T-helper 1 cell treated with Interleukin-12 subunit alpha and Interleukin-12 subunit beta and Interleukin-4 antibody, amounts not matched to agents 30 μg/mL and 1 μg/mL, for 36 hours (primary cell): ENCODE measurements at regions not wholly inside any gene's neighbourhood (a gene's known extent, or its start where the extent isn't known, plus 50 kb on each side); places are given as distances from the start of the nearest gene placed in this dataset.

ENCODE experiments used
- H3K27ac Mint-ChIP-seq: one replicate; pipeline ENCODE4 v1.8.0; 2021; ENCODE audit warnings: mild to moderate bottlenecking, mixed read lengths
- H3K27me3 Mint-ChIP-seq: one replicate; pipeline ENCODE4 v1.8.0; 2021; ENCODE audit warnings: low read depth, mixed read lengths
- H3K36me3 Mint-ChIP-seq: one replicate; pipeline ENCODE4 v1.8.0; 2021; ENCODE audit warnings: low read depth, mixed read lengths
- H3K4me1 Mint-ChIP-seq: one replicate; pipeline ENCODE4 v1.8.0; 2021; ENCODE audit warnings: low read depth, mixed read lengths
- H3K4me3 Mint-ChIP-seq: one replicate; pipeline ENCODE4 v1.8.0; 2021; ENCODE audit warnings: mild to moderate bottlenecking, moderate library complexity, mixed read lengths
- H3K9me3 Mint-ChIP-seq: one replicate; pipeline ENCODE4 v1.8.0; 2021; ENCODE audit warnings: mixed read lengths

GRCh38 chr11:70523384-70524095, 125.2 kb downstream of the CTTN start:
- H3K27me3 Mint-ChIP-seq: peaks cover 16% of the 10 kb centered on the region
- H3K27ac Mint-ChIP-seq: no peak overlapping the region
- H3K36me3 Mint-ChIP-seq: no peaks in the 10 kb centered on the region
- H3K4me3 Mint-ChIP-seq: no peak overlapping the region
- H3K4me1 Mint-ChIP-seq: no peaks in the 10 kb centered on the region
- H3K9me3 Mint-ChIP-seq: no peaks in the 10 kb centered on the region

DNA sequence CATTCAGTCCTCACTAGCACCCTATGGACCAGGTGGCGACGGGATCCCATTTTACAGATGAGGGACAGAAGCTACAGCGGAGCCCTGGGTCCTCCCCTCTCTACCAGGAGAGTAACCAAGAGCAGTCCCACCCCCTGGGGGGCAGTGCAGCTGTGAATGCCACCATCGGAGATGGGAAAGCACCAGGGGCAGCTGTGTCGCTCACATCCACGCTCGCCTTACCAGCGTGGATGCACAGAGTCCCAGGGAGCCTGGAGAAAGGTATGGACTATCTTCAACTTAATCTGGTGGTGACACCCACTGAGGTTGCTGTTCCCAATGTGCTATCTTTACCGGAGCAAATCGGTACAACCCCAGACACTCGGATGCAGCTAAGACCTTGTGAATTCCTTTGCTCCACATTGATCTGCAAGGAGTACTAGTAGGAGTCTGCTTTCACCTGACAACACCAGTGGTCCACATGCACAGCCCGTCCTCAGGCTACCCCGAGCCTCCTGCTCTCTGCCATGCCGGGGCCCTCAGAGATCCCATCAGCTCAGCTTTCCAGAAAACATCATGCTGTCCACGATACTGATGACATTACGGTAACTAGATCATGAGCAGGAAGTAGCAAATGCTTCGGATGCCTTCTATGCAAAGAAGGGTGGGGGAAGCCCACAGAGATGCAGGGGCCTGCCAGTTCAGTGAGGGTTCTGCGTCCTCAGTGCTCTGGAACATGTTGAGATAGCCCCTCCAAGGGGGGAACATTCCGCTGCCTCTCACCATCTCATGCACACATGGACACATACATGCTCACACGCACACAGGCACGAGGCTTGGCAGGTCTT, 126.0 kb downstream of the CTTN start:
- no peak overlapping the region for H3K27ac Mint-ChIP-seq
- H3K4me1 Mint-ChIP-seq: no peaks in the 10 kb centered on the region
- peaks cover 16% of the 10 kb centered on the region for H3K27me3 Mint-ChIP-seq
- no peak overlapping the region for H3K4me3 Mint-ChIP-seq
- H3K9me3 Mint-ChIP-seq: no peaks in the 10 kb centered on the region
- no peaks in the 10 kb centered on the region for H3K36me3 Mint-ChIP-seq

DNA sequence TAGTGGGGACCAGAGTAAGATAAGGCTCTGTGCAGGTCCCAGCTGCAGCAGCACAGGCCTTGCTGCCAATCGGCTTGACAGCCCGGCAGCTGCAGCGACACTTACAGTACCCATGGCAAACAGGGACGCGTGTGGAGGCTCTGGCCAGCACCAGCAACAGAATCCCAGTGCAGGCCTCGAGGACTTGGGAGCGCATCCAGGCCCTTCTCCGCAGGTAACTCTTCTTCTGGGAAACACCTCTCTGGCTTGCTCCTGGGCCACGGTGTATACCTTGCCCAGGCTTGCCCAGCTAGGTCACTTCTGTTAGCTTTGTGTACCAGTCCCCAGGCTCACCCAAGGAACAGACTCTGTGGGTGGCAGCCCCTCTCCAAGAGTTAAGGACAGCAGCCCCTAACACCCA, 126.7 kb downstream of the CTTN start:
- Mint-ChIP-seq H3K36me3 (no peaks in the 10 kb centered on the region), H3K9me3 (no peaks in the 10 kb centered on the region), H3K4me1 (no peaks in the 10 kb centered on the region), H3K4me3 (no peak overlapping the region), H3K27me3 (peaks cover 16% of the 10 kb centered on the region), H3K27ac (no peak overlapping the region)

- Mint-ChIP-seq H3K4me1 (no peaks in the 10 kb centered on the region), H3K27ac (no peak overlapping the region), H3K9me3 (no peaks in the 10 kb centered on the region), H3K27me3 (peaks cover 15% of the 10 kb centered on the region), H3K36me3 (no peaks in the 10 kb centered on the region), H3K4me3 (no peak overlapping the region)
These were observed 127.1 kb downstream of the CTTN start for GRCh38 chr11:70525466-70525865.

DNA sequence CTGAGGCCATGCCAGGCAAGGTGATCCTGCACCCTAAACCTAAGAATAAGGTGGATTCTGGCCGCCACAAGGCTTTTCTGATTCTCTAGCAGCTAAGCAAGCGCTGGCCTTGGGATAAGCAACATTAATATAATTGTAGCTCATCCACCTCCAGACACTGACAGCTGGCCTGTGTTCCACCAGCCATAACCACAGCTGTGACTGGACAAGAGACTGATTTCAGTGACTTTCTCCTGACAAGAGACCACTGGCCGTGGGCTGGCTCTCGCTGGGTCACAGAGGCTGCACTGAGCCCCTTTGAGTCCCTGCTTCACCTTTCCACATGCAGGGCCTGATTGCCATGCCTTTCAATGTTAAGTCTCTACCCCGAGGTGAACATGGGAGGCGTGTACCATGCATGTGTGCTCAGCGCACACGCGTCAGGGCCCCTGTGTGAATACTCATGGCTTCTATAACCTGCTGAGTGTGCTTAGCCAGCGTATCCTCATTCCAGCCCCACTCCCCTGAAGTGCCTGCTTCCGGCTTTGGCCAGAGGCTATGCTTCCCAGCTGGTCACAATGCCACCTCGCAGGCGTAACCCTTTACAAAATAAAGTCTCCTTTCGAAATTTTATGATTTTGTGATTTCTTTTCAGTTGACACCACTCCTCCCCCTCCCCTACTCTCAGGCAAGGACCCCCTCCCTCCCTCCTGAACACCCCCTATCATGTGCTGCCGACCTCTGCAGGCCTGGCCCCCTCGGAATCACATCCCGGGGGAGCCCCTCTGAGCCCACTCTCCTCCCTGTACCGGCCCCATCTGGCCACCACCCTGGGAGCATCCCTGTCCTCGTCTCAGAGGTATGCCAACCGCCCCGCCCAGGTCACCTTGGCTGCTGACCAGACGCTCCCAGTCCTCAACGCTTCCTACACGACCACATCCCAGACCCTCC, 128.1 kb downstream of the CTTN start:
- Mint-ChIP-seq H3K27me3 (peaks cover 6% of the 10 kb centered on the region), H3K4me3 (no peak overlapping the region), H3K9me3 (no peaks in the 10 kb centered on the region), H3K27ac (no peak overlapping the region), H3K36me3 (no peaks in the 10 kb centered on the region), H3K4me1 (no peaks in the 10 kb centered on the region)

DNA sequence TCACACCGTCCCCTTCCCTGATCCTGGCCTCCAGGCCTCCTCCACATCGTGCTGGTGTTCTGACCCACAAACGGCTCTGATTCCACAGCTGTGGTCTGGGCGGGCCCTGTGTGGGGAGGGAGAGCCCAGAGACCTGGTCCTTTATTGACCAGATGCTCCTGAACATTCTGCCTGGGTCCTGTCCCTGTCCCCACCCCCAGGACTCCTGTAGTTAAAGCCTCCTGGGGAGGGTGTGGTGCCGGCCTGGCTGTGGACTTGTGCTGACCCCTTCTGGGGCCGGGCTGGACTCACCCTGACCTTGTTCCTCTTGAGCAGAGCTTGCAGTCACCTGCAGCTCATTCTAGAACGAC, 128.7 kb downstream of the CTTN start:
- Mint-ChIP-seq H3K27ac (no peak overlapping the region), H3K27me3 (peaks cover 4% of the 10 kb centered on the region), H3K36me3 (no peaks in the 10 kb centered on the region), H3K4me3 (no peak overlapping the region), H3K4me1 (no peaks in the 10 kb centered on the region), H3K9me3 (no peaks in the 10 kb centered on the region)

DNA sequence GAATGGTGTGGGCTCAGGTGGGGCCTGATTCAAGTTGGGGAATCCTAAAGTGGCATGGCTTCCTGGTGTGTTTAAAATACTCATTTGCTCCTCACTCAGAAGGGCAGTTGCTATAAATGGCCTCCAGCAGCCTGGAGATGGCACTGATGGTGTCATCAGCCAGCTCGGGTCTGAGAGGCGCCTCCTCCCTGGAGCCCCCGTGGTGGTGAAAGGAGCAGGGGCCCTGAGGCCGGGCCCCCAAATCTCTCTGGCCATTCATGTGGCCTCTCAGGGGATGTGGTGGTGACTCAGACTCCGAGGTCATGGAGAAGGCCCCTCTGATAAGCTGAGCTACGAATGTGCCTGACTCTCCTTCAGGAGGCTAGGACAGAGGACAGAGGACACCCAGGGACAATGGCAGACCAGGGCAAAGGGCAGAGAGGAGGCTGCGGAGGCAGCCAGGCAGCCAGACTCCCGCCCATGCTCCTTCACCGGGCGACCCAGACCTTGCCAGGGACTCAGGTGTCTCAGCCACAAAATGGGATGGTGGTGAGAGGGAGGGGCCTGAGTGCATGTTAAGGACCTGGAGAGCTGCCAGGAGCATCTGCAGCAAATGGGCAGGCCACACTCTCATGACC, 129.2 kb downstream of the CTTN start:
- H3K4me1 Mint-ChIP-seq: no peaks in the 10 kb centered on the region
- peaks cover under 1% of the 10 kb centered on the region for H3K27me3 Mint-ChIP-seq
- no peak overlapping the region for H3K4me3 Mint-ChIP-seq
- no peaks in the 10 kb centered on the region for H3K9me3 Mint-ChIP-seq
- H3K27ac Mint-ChIP-seq: no peak overlapping the region
- no peaks in the 10 kb centered on the region for H3K36me3 Mint-ChIP-seq

- H3K27ac Mint-ChIP-seq: no peak overlapping the region
- H3K4me3 Mint-ChIP-seq: no peak overlapping the region
- no peaks in the 10 kb centered on the region for H3K36me3 Mint-ChIP-seq
- H3K9me3 Mint-ChIP-seq: peaks cover 1% of the 10 kb centered on the region
- H3K4me1 Mint-ChIP-seq: no peaks in the 10 kb centered on the region
- no peaks in the 10 kb centered on the region for H3K27me3 Mint-ChIP-seq
These were observed 129.9 kb downstream of the CTTN start for GRCh38 chr11:70528046-70528793.

DNA sequence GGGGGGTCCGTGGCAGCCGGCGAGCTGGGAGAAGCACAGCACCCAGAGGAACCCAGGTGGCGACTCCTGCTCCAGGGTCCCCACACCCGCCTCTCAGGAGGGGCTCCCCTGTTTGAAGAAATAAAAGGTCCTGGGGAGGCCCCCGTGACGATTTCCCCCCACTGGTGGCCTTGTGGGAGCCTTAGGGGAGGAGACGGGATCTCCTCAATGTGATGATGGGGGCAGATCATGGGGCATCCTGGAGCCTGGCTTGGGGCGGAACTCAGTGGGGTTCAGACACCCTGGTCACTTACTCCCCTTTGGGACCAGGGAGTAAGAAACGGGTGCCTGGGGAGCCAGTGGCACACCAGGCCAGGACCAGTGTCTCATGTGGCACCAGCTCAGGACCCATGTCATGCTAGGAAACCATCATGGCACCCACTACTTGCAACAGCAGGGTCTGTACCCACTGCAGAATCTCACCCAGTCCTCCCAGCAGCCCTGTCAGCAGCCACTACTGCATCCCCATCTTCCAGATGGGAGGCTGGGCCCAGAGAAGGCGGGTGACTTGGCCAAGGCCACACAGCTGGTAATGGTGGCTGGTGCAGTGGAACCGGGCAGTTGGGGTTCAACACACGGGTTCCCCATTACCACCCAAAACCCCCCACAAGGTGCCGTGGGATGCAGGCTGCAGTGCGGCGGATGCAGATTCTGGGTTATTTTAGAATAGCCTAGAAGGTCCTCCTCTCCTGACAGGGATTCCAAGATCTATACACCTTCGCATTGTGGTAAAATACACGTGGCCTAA, 130.7 kb downstream of the CTTN start:
- Mint-ChIP-seq H3K27me3 (no peaks in the 10 kb centered on the region), H3K4me1 (no peaks in the 10 kb centered on the region), H3K9me3 (peaks cover 9% of the 10 kb centered on the region), H3K36me3 (peaks cover 3% of the 10 kb centered on the region), H3K4me3 (no peak overlapping the region), H3K27ac (no peak overlapping the region)

- no peak overlapping the region for H3K27ac Mint-ChIP-seq
These were observed 131.7 kb downstream of the CTTN start for GRCh38 chr11:70530010-70530409.

GRCh38 chr11:70530629-70531185, 132.4 kb downstream of the CTTN start:
- H3K36me3 Mint-ChIP-seq: peaks cover 6% of the 10 kb centered on the region
- no peaks in the 10 kb centered on the region for H3K27me3 Mint-ChIP-seq
- H3K4me1 Mint-ChIP-seq: no peaks in the 10 kb centered on the region
- H3K27ac Mint-ChIP-seq: no peak overlapping the region
- peaks cover 18% of the 10 kb centered on the region for H3K9me3 Mint-ChIP-seq
- H3K4me3 Mint-ChIP-seq: no peak overlapping the region

More at GRCh38 chr11:70530010-70530409, 131.7 kb downstream of the CTTN start:
- Mint-ChIP-seq H3K4me3 (no peak overlapping the region), H3K9me3 (peaks cover 14% of the 10 kb centered on the region), H3K36me3 (peaks cover 3% of the 10 kb centered on the region), H3K4me1 (no peaks in the 10 kb centered on the region), H3K27me3 (no peaks in the 10 kb centered on the region)

DNA sequence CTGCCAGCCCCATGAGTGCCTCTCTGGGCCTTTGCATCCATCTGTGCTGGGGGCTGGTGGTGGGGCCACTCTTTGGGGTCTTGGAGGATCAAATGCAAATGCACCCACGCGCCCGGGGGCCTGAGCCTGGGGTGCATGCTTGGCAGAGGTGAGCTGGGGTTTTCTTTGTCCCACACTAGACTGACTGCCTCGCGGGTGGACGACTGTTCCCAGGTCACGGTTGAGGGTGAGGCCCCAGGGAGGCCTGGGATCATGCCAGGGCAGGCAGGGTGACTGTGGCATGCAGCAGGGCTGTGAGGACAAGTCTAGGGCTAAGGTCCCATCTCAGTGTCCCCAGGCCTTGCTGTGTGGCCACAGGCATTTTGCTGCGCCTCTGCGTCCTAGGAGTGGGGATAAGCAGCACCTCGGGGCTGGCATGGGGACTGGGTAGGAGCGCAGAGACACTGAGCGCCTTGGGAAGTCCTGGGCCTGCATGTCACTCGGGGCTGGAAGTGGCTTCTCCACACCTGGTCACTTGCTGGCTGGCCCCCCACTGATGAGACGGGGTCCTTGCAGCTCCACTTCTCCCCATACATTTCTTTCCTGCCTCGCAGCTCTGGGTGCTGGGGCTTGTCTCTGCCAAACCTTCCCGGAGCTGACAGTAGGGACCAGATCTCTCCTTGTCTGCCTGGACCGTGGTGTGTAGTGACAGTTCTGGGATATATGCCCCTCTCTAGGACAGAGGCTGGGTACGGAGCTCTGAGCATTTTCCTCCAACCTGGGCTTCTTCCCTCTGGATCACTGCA, 133.1 kb downstream of the CTTN start:
- Mint-ChIP-seq H3K36me3 (peaks cover 6% of the 10 kb centered on the region), H3K4me3 (no peak overlapping the region), H3K27me3 (no peaks in the 10 kb centered on the region), H3K9me3 (peaks cover 18% of the 10 kb centered on the region), H3K27ac (no peak overlapping the region), H3K4me1 (no peaks in the 10 kb centered on the region)
